NOMO-1 treated with DMSO at 0.1 percent for 48 hours (cell line): ENCODE measurements at regions not wholly inside any gene's neighbourhood (a gene's known extent, or its start where the extent isn't known, plus 50 kb on each side); places are given as distances from the start of the nearest gene placed in this dataset.

Experiments
- DNase-seq: peaks from one replicate; lab custom pipeline; 2025; ENCODE audit not compliant: unreplicated experiment; lab: John Stamatoyannopoulos, UW

GRCh38 chr3:68173012-68173634, 518.7 kb upstream of the SUCLG2 start:
- no peak for DNase-seq

DNA sequence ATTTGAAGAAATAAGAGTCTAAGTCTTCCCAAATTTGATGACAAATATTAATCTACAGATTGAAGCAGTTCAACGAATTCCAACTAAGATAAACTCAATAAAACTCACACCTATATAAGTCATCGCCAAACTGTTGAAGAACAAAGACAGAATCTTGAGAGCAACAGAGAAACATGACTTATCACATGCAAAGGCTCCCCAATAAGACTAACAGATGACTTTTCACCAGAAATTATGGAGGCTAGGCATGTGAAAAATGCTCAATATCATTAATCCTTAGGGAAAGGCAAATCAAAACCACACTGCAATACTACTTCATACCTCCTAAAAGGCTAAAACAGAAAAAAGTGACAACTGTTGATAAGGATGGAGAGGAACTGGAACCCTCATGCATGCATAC, 517.6 kb upstream of the SUCLG2 start:
- no peak for DNase-seq

GRCh38 chr3:68163968-68164367, 509.6 kb upstream of the SUCLG2 start:
- no peak for DNase-seq

DNA sequence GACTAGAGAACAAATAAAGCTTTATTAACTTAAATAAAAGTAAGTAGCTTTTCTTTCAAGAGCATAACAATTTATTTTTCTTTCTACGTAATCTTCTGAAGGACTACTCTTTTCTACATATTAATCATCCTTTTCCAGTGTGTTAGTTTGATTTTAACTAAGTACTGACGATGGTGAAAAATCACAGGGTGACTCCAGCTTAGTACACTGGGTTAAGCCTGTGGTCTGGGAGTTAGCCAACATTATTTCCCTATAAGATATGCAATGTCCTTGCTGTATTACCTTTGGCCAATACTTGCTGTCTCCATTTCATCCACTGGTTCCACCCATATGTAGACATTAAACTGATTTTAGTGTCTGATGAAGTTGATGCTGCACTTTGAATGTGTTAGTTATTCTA, 508.6 kb upstream of the SUCLG2 start:
- no peak for DNase-seq

- no peak for DNase-seq
These were observed 508.2 kb upstream of the SUCLG2 start for GRCh38 chr3:68162644-68163043.

DNA sequence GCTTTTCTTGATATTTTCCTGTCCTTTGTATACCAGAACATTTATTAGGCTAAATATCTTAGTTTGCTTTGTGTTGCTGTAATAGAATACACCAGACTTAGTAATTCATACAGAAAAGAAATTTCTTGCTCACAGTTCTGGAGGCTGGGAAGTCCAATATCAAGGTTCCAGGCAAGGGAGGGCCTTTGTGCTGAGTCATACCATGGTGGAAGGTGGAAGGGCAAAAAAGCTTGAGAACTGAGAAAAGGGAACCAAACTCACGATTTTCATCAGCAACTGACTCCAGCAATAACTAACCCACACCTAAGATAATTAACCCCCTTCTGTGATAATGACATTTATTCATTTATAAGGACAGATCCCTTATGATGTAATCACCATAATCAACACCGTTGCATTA, 496.9 kb upstream of the SUCLG2 start:
- no peak for DNase-seq

DNA sequence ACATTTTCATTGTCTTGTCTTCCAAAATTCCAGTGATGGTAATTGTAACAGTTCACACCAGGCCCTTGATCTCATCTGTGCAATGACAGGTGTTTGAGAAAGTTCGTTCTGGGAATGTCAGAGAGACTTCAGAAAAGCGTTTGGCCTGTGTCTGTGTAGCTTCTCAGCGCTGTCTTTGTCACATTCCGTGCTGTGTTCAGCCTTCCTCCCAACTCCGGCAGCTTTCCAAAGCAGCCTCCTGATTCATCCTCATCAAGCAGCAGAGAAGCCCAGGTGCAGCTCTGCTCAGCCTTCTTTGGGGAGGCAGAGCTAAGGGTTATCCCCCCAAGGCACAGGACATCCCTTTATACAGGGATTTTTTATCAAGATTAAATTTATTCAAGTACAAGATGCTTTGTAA, 494.0 kb upstream of the SUCLG2 start:
- DNase-seq = no peak

DNA sequence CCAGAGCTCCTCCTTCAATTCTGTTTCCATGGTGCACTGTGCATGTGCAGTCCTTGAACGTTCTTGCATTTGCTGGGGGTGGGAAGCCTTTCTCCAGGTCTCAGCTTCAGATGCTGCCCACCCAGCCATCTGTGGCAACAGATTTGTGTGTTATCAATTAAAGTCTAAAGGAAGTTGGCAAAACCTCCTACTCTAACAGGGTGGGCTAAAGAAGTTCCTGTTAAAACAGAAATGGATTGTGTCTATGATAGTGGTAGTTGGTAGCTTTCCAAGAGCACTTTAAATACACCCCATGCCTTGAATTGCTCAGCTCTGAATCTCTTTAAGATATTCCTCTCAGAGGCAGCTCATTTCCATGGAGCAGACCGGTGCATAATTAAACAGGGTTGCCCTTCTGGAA, 488.0 kb upstream of the SUCLG2 start:
- no peak for DNase-seq

DNA sequence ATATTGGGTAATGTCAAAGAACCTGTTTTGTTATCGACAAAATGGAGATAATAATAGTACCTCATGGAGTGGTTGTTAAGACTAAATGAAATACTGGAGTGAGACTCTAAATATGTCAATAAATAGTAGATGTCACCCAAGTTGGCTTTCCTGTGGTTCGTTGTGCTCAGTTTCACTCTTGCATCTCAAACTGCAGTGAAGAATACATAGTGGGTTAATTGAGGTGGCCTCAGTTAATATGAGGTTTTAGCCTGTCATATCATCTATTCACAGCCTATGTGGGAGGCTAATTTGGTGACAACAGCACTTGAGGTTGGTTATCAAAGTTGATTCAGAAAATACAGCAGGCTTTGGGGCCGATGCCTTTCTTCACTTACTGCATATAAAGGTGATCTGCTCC, 485.5 kb upstream of the SUCLG2 start:
- no peak for DNase-seq

DNA sequence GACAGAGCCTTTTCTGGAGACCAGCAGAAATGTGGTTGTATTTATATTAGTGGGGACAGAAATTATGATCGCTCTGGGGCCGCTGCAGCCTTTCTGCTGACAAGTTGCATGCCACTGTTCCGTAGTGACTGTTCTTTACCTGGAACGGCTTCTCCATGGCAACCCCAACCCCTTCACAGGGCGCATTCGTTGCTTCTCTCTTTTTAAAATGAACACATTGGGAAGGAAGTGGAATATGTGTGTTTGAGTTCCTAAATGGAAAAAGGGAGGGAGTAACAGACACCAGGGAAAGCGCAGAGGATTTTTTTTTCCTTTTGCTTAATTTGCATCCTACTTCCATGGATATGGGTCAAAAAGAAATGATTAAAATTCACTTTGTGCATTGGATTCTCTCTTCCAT, 482.0 kb upstream of the SUCLG2 start:
- DNase-seq = no peak

DNA sequence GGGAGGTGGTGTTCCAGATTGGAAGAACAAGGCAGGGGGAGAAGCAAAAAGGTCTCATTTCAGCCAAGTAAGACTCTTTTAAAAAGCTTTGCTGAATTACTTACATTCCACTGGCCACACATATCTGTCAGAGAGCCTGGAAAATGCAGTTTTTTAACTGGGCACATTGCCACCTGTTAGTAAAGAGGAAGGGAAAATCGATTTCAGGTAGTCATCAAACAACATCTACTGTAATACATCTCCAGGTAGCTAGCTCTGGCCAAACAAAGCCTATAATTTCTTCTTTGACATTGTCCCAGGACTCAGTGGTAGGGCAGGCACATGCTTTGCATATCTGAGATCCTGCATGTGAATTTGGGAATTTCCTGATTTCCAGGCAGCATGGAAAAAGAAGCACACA, 480.7 kb upstream of the SUCLG2 start:
- no peak for DNase-seq

GRCh38 chr3:68129065-68129464, 474.7 kb upstream of the SUCLG2 start:
- no peak for DNase-seq

DNA sequence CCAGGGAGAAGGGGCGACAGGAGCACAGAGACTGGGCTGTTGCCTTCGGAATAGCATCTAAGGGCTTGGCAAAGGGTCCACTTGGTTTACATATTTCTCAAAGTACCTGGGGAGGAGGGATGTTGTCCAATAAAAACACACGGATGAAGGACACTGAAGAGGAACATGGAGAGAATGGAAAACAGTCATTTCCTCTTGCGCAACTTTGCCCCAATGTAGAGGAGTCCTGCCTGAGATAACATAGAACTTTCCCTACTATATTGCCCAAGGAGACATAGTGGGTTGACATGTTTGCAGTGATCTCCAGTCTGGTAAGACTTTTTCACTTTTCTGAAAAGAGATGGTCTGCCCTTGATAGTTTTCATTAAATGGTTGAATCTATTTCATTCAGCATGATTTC, 468.8 kb upstream of the SUCLG2 start:
- DNase-seq = no peak

DNA sequence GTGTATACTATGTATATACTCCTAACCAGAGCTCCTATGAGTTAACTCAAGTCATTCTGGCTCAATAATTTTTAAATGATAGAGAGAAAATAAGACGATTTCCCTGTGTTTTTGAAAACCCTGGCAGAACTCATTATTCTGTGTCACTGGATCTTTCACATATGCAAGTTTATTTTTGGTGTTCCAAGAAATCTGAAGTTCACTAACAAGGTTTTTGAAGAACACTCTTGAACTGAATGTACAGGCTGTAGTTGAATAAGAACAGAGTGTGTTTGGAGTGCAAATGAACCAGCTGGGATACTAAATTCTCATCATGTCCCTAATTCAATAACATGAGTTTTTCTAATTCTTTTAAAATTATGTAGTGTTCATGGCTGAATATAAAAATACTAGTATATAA, 466.9 kb upstream of the SUCLG2 start:
- DNase-seq = no peak

GRCh38 chr3:68116580-68116979, 462.2 kb upstream of the SUCLG2 start:
- no peak for DNase-seq

- DNase-seq = no peak
These were observed 449.4 kb upstream of the SUCLG2 start for GRCh38 chr3:68103811-68104210.

DNA sequence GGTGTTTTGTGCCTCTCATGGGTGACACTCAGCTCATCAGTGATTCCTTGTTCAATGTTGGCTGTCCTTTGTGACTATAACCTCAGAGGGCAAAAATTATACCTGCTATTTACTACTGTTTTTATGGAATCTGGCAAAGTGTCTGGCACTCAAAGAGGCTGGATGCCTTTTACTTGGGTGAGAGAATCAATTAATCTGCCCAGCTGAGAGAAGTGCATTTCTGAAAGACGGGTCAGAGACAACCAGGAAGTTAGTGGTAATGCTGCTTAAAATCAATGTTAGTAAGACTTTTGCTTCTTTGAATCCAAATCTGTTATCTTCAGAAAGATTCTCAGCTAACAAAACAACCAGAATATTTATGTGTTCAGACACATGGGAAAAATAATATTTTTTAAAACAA, 436.2 kb upstream of the SUCLG2 start:
- DNase-seq = no peak

GRCh38 chr3:68089572-68090011, 435.2 kb upstream of the SUCLG2 start:
- no peak for DNase-seq

DNA sequence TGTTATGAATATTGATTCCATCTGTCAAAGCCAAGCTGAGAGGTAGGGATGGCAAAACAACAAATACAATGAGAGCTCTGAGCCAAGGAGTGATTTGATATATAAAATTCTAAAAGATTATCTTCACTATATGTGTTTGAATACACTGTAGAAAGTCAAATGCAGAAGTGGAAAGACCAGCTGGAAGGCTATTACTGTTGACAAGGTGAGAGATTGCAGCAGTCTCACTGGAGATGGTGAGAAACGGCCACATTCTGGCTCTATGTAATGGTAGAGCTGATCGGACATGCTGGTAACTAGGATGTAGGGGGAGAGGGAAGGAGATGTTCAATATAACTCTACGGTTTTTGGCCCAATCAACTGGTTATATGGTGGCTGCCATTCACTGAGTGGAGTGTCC, 434.2 kb upstream of the SUCLG2 start:
- no peak for DNase-seq

DNA sequence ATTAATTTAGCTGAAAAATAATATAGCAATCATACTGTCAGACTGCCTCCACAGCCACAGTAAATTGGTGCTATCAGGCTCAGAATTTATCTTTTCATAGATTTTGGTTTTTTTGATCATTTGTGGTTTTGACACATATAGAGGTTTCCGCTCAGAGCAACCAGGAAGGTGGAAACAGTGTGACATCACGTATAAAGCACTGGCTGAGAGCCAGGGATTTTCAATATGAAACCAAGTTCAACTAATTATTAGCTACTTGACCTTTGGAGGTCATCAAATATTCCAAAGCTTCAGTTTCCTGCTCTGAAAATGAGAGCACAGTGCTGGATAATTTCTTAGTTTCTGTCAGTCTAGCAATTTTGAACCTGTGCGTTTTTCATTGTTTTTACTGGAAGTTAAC, 433.8 kb upstream of the SUCLG2 start:
- no peak for DNase-seq

DNA sequence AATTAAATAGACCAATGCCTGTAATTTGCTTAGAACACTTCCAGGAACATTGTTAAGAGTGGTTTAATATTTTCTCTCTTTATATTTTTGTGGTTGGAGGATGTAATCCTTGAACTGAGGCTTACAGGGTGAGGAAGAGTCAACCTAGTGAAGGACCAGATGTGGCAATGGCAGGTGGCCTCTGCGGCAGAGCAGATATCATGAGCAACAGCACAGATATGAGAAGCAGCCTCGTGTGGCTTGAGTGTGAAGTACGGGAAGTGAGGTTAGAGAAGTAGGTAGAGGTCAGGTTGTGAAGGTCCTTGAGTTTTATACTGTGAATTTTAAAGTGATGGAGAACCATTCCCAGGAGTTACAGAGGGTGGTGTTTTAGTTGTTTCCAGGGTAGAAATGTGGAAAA, 417.6 kb upstream of the SUCLG2 start:
- DNase-seq = no peak

GRCh38 chr3:68070186-68070585, 415.8 kb upstream of the SUCLG2 start:
- DNase-seq = no peak

DNA sequence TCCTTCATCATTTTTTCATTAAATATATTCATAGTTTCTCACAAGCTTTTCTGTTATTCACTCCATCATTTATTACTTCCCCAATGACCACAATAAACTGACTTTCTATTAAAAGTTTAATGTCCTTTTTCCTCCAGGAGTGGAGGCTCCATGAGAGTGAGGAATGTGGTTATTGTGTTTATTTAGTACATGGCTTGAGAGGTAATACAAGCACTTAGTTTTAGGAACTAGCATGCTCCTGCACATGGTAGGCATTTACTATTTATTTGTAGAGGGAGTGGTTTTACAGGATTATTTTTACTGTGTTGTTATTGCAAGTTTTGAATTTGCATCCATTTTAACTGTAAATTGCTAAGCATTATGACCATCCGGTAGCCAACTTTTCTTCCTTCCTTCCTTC, 412.9 kb upstream of the SUCLG2 start:
- DNase-seq = no peak

GRCh38 chr3:68062926-68063325, 408.5 kb upstream of the SUCLG2 start:
- DNase-seq = no peak
